ENCODE measurements at regions not wholly inside any gene's neighbourhood (a gene's known extent, or its start where the extent isn't known, plus 50 kb on each side); places are given as distances from the start of the nearest gene placed in this dataset.
"Not testable (repeated sequence)": the region's sequence is repeated elsewhere in the genome, so short reads cannot be mapped to it uniquely, and the experiment has no call there.

DNA sequence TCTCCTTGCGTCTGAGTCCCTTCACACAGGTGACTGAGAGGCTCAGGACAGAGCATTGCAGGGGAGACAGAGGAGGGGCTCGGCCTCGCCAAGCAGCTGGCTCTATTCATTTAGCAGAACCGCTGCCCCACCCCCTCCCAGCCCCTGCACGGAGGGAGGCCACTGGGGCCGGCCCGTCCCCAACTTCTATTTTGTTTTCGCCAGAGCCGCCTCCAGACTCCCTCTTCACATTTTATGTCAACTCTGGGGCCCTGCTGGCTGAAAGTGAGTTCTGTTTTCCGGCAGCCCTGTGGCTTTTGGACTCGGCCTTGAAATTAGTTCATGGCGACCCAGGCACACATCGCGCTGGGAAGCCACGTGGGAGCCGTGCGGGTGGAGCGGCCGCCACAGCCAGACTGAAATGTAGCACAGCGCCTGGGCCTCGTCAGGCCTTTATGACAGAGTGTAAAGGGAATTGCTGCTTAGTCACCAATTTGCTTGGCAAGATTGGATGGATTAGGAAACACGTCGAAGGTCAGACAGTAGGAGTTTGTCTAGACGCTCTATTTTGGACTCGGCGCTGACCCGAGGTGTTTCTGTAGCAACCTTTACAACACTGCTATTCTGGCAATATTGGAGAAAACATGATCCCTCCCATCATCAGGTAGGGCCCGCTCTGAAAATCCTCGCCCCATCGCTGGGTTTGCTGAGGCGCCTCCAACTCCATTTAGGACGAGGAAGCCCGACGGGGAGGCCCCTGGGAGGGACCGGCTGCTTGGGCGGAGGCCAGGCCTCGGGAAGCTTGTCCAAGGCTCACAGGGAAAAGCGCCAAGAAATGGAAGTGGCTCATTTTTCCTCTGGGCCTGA, 90.7 kb upstream of the CTDP1 start:
- no peak for TF ChIP-seq CTCF (IDR thresholded peaks at IDR 0.05; ENCODE audit: extremely low read depth, missing control alignments)
- DNase-seq (ENCODE audit: low spot score) = no peak

- TF ChIP-seq CTCF (IDR thresholded peaks at IDR 0.05; ENCODE audit: extremely low read depth, missing control alignments) = no peak
- no peak for DNase-seq (ENCODE audit: low spot score)
Observed at GRCh38 chr18:79589601-79590091, 90.0 kb upstream of the CTDP1 start.

DNA sequence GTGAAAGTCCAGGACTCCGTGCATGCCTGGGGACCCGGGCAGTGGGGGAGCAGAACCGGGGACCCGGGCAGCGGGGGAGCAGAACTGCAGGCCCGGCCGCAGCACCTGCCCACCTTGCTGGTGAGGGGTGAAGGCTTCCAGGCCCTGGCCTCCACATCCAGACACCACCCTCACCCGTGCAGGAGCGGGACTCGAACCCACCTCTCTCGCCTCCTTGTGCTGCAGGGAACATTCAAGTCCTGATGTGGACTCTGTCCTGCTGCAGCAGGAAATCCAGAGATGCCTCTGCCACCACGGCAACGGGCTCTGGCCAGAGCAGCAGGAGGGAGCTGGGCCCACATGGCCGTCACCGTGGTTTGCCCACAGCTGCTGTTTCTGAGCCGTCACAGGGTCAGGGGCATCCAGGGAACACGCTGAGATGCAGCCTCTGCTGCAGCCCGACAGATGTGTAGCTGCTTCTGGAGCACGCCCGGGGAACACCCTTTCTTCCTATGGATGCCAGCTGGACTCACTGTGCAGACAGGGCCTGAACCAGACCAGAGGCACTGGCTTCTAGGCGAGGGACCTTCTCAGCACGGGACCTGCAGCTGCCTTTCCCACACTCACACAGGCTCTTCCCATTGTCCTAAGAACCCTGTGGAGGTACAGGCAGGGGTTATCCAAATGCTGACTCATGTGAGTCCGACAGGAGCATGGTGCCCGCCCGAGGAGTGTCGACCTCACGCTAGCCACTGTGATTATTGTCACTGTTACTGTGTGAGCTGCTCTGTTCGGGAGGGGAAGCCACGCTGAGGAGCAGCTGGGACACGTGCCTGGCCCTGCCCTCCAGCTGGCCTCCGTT, 89.2 kb upstream of the CTDP1 start:
- DNase-seq (ENCODE audit: low spot score) = no peak
- no peak for TF ChIP-seq CTCF (IDR thresholded peaks at IDR 0.05; ENCODE audit: extremely low read depth, missing control alignments)

GRCh38 chr18:79591032-79591308, 88.6 kb upstream of the CTDP1 start:
- TF ChIP-seq CTCF (IDR thresholded peaks at IDR 0.05; ENCODE audit: extremely low read depth, missing control alignments) = no peak
- DNase-seq (ENCODE audit: low spot score) = no peak

- not testable (repeated sequence) for DNase-seq (ENCODE audit: low spot score)
Observed at GRCh38 chr18:79592684-79593083, 86.9 kb upstream of the CTDP1 start.

DNA sequence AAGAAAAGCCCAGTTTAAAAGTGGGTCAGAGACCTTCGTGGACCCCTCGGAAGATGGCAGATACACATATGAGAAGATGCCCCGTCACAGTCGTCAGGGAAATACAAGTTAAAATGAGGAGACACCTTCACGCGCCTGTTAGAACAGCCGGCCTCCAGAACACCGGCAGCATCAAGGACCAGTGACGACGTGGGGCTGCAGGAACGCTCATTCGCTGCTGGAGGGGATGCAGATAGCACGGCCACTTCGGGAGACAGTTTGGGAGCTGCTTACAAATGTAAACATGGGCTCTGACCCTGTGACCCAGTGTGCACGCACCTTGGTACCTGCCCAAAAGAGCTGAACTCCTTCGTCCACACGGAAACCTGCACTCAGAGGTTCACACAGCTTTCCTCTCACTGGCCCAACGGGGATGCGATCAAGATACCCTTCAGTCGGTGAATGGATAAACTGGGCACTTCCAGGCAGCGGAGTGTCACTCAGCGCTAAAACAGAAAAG, 83.7 kb upstream of the CTDP1 start:
- no peak for DNase-seq (ENCODE audit: low spot score)
- no peak for TF ChIP-seq CTCF (IDR thresholded peaks at IDR 0.05; ENCODE audit: extremely low read depth, missing control alignments)

DNA sequence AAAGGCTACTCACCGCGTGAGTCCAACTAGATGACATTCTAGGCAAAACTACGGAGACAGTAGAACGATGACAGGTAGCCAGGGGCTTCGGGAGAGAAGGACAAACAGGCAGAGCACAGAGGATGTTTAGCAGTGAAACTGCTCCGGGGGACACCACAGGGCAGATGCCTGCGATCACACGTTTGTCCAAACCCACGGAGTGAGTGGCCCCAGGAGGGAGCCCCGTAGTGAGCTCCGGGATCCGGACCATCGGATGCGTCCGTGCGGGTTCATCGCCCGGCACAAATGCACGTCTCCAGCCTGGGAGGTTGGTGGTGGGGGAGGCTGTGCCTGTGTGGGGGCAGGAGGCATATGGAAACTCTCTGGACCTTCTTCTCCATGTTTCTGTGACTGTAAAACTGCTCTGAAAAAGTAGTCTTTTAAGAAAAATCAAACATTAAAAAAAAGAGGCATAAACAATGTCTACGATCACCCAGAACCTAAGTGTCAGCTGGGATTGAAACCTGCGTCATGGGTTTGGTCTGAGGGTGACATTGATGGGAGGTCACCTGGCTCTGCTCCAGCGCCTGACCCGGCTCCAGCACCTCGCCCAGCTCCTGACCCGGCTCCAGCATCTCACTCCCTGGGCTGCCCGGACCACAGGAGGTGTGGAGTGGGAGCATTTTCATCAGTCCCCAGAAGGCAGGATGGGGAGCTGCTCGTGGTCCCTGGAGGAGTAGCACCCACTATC, 83.0 kb upstream of the CTDP1 start:
- TF ChIP-seq CTCF (IDR thresholded peaks at IDR 0.05; ENCODE audit: extremely low read depth, missing control alignments) = no peak
- DNase-seq (ENCODE audit: low spot score) = no peak

Measured in GM20000 (cell line).